Stomach (tissue), 4 donors: ENCODE measurements at regions not wholly inside any gene's neighbourhood (a gene's known extent, or its start where the extent isn't known, plus 50 kb on each side); places are given as distances from the start of the nearest gene placed in this dataset.

Experiments used
- EP300 ChIP-seq: sonication (generic); formaldehyde crosslinking; IDR thresholded peaks from one replicate; pipeline ENCODE4 v1.6.1; 2017; ENCODE audit warnings: antibody characterized with exemption
- POLR2A ChIP-seq, 4 donors: fragments of 450-650 bp; IDR thresholded peaks; one replicate each; pipeline ENCODE4 v1.6.1; 2016; ENCODE audit warnings: antibody characterized with exemption in 4 of 4, control low read depth in 2 of 4, mild to moderate bottlenecking in 1 of 4, moderate library complexity in 1 of 4
- POLR2AphosphoS5 ChIP-seq, 3 donors: sonication (generic); formaldehyde crosslinking; IDR thresholded peaks; one replicate each; pipeline ENCODE4 v1.6.1; 2016; ENCODE audit warnings: antibody characterized with exemption in 3 of 3
- TF ChIP-seq, protein P1 (sequence below), 7 experiments: fragments of 450-650 bp in 4 of 7; fragments of 200-600 bp in 3 of 7; sonication (generic) in 3 of 7; IDR thresholded peaks; one replicate each; pipeline ENCODE4 v1.5.1; 2016 to 2019; ENCODE audit warnings: antibody characterized with exemption in 7 of 7, control low read depth in 2 of 7, mild to moderate bottlenecking in 1 of 7

DNA sequence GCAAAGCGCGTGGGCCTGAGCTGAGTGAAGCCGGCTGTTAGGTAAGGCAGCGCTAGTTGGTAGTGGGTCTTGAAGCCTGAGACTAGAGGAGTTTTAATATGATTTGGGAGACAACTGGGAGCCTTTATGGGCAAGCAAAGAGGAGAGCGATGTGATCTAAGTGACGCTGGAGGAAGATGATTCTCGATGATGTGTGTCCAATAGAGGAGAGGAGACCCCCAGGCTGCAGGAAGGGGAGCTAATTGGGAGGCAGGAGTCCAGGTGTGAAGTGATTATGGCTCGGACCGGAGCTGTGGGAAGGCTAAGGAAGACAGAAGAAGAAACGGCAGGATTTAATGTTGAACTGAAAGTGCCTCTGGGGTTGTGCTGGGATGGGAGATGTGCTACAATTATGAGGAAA lies 482.9 kb upstream of the KIF2A start:
- TF ChIP-seq, protein P1, sequence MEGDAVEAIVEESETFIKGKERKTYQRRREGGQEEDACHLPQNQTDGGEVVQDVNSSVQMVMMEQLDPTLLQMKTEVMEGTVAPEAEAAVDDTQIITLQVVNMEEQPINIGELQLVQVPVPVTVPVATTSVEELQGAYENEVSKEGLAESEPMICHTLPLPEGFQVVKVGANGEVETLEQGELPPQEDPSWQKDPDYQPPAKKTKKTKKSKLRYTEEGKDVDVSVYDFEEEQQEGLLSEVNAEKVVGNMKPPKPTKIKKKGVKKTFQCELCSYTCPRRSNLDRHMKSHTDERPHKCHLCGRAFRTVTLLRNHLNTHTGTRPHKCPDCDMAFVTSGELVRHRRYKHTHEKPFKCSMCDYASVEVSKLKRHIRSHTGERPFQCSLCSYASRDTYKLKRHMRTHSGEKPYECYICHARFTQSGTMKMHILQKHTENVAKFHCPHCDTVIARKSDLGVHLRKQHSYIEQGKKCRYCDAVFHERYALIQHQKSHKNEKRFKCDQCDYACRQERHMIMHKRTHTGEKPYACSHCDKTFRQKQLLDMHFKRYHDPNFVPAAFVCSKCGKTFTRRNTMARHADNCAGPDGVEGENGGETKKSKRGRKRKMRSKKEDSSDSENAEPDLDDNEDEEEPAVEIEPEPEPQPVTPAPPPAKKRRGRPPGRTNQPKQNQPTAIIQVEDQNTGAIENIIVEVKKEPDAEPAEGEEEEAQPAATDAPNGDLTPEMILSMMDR (IDR thresholded peaks at IDR 0.05), result no peak
- TF ChIP-seq POLR2A (IDR thresholded peaks at IDR 0.05) (no peak), POLR2AphosphoS5 (IDR thresholded peaks at IDR 0.05) (no peak), EP300 (no peak)
